ENCODE measurements at regions not wholly inside any gene's neighbourhood (a gene's known extent, or its start where the extent isn't known, plus 50 kb on each side); places are given as distances from the start of the nearest gene placed in this dataset.

GRCh38 chr4:143085659-143086058 lies 99.1 kb upstream of the USP38 start:
- no peak overlapping the region for H3K4me3 ChIP-seq (ENCODE audit: low read depth, low read length)
- TF ChIP-seq CTCF (IDR thresholded peaks at IDR 0.05; ENCODE audit: borderline replicate concordance, insufficient read depth, low read depth, low read length), result no peak

DNA sequence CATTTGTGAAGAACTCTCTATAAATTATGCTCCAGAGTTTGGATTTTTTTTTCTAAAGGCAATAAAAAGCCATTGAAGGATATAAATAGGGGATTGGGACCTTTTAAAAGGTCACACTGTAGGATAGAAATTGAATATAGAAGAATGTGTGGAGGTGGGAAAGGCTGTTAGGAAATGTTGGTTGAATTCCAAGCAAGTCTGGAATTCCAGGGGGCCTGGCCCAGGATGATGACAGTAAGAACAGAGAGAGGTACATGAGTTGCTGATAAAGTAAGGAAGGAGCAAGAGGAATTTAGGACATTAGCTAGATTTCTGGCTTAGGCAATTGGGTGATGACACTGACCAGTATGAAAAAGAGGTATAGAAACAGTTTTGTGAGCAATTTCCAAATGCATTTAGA lies 95.4 kb upstream of the USP38 start:
- no peak overlapping the region for H3K4me3 ChIP-seq (ENCODE audit: low read depth, low read length)
- no peak for TF ChIP-seq CTCF (IDR thresholded peaks at IDR 0.05; ENCODE audit: borderline replicate concordance, insufficient read depth, low read depth, low read length)

DNA sequence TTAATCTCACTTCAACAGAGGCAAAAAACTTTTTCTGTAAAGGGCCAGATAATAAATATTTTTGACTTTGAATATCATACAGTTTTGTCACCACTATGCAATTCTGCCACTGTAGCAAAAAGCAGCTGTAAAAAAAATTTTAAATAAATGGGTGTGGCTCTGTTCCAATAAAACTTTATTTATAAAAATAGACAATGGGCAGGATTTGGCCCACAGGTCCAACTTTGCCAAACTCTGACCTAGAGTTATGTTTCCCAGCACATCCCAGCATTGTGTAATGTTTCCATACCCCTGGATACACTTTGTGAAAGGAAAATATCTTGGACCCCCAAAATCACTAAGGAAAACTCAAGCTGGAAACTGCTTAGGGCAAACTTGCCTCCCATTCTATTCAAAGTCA lies 94.9 kb upstream of the USP38 start:
- no peak for TF ChIP-seq CTCF (IDR thresholded peaks at IDR 0.05; ENCODE audit: borderline replicate concordance, insufficient read depth, low read depth, low read length)
- H3K4me3 ChIP-seq (ENCODE audit: low read depth, low read length), result no peak overlapping the region

DNA sequence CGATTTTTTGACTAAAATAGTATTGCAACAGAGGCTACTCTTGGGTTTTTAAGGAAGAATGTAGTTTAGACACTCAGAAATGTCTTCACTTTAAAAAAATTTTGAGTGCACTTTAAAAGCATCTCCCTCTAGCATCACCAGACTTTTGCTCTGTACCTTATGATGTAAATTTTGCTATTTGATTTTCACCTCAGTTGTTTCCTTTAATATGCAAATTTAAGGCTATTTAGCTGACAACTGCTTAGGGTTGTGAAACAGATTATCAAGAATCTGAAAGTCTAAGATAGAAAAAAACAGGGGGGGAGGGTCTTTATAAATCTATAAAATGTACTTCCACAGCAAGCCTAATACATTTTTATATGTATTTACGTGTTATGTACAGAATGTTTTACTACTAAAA lies 92.9 kb upstream of the USP38 start:
- no peak overlapping the region for H3K4me3 ChIP-seq (ENCODE audit: low read depth, low read length)
- no peak for TF ChIP-seq CTCF (IDR thresholded peaks at IDR 0.05; ENCODE audit: borderline replicate concordance, insufficient read depth, low read depth, low read length)

DNA sequence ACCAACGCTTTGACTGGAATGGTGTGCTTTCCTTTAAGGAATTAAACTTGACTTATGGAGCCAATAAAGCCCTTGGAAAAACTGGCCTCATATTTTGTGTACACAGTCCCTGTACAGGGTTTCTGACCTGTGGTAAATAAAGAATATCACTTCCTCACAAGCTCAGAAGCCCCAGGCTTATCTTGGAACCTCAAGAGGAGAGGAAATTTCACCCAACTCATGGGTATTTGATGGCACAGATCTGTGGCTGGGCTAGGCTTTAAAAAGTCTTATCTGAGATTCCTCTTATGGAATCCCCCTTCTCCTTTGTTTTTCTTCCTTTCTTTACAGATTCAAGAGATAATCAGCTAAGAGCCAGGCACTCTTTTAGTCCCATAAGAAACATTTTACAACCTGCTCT lies 89.3 kb upstream of the USP38 start:
- TF ChIP-seq CTCF (IDR thresholded peaks at IDR 0.05; ENCODE audit: borderline replicate concordance, insufficient read depth, low read depth, low read length), result no peak
- no peak overlapping the region for H3K4me3 ChIP-seq (ENCODE audit: low read depth, low read length)

DNA sequence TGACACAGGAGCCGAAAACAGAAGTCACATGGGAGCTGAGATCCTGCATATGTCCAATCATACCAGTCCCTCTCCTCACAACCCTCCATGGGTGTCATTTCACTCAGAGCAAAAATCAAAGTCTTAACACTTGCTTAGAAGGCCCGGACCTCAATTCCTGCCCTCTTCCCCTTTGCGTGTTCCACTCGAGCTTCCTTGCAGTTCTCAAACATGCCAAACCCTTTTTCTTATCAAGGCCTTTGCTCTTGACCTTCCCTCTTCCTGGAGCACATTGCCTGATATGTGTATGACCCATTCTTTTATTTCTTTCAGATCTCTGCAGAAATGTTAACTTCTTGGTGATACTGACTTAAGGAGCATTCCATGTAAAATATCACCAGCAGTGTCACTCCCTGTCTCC lies 87.0 kb upstream of the USP38 start:
- TF ChIP-seq CTCF (IDR thresholded peaks at IDR 0.05; ENCODE audit: borderline replicate concordance, insufficient read depth, low read depth, low read length), result no peak
- no peak overlapping the region for H3K4me3 ChIP-seq (ENCODE audit: low read depth, low read length)

GRCh38 chr4:143099693-143100092 lies 85.0 kb upstream of the USP38 start:
- H3K4me3 ChIP-seq (ENCODE audit: low read depth, low read length), result no peak overlapping the region
- no peak for TF ChIP-seq CTCF (IDR thresholded peaks at IDR 0.05; ENCODE audit: borderline replicate concordance, insufficient read depth, low read depth, low read length)

All from GM12875 (cell line).